Activated naive CD8-positive, alpha-beta T cell treated with anti-CD3 and anti-CD28 coated beads, Interleukin-2, amount 10 ng/mL, durations not matched to agents 7 days and 5 days (primary cell): ENCODE measurements at regions not wholly inside any gene's neighbourhood (a gene's known extent, or its start where the extent isn't known, plus 50 kb on each side); places are given as distances from the start of the nearest gene placed in this dataset.

Source experiments
- ATAC-seq: fragments of 150-1000 bp; cut with Tn5 transposase; one replicate; pipeline ENCODE4 v1.10.0; 2021; ENCODE audit warnings: low read depth, moderate library complexity
- POLR2A ChIA-PET: fragments of 350-600 bp; sonication (Branson Sonifier 250); formaldehyde crosslinking; loops from one replicate; lab custom pipeline; 2021; ENCODE audit warnings: antibody characterized with exemption; lab: Charles Lee
- DNase-seq: peaks from one replicate; pipeline ENCODE4 v3.0.0; 2021
- H3K27ac Mint-ChIP-seq: one replicate; pipeline ENCODE4 v1.8.0; 2022; ENCODE audit warnings: mild to moderate bottlenecking, mixed read lengths
- H3K27me3 Mint-ChIP-seq: one replicate; pipeline ENCODE4 v1.8.0; 2022; ENCODE audit warnings: mild to moderate bottlenecking, moderate library complexity, mixed read lengths
- H3K36me3 Mint-ChIP-seq: one replicate; pipeline ENCODE4 v1.8.0; 2021; ENCODE audit warnings: mild to moderate bottlenecking, mixed read lengths
- H3K4me1 Mint-ChIP-seq: one replicate; pipeline ENCODE4 v1.8.0; 2021; ENCODE audit warnings: mixed read lengths
- H3K4me3 Mint-ChIP-seq: one replicate; pipeline ENCODE4 v1.8.0; 2022; ENCODE audit warnings: mild to moderate bottlenecking, moderate library complexity, mixed read lengths
- H3K9me3 Mint-ChIP-seq: one replicate; pipeline ENCODE4 v1.8.0; 2021; ENCODE audit warnings: mixed read lengths

- POLR2A ChIA-PET = no interaction called here
- DNase-seq (no peak), ATAC-seq (no peak)
- Mint-ChIP-seq H3K36me3 (no peaks in the 10 kb centered on the region), H3K4me1 (no peaks in the 10 kb centered on the region), H3K4me3 (no peak overlapping the region), H3K27me3 (no peaks in the 10 kb centered on the region), H3K27ac (no peak overlapping the region), H3K9me3 (no peaks in the 10 kb centered on the region)
Observed at GRCh38 chr10:125213541-125214282, 53.3 kb upstream of the CTBP2 start.

DNA sequence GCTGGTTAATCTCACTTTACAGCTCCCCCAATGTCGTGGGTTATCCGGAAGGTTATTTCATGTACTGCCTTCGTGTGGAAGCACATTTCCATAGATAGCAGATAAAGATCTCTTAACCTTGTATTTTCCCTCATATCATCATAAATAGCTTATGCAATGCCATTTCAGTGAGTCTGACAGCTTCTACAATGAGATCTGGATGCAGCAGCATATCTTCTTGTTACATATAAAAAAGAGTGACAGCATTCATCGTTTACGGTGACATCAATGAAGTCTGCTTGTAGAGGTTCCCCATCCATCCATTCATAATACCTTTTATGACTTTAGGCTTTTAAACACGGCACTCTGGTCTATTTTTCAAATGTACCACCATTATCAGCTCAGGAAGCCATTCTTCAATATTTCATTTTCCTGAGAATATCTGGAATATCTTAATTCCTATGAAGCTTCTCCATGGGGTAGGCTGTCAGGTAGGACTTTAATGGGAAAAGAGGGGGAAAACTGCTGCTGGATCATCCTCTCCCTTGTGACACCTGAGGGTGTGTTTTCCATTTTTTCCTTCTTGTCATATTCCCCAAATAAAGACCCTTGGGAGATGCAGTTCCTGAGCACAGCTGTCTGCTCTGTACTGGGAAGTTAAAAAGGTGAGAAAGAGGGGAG, 51.9 kb upstream of the CTBP2 start:
- POLR2A ChIA-PET = no interaction called here
- H3K9me3 Mint-ChIP-seq = no peaks in the 10 kb centered on the region
- no peak overlapping the region for H3K4me3 Mint-ChIP-seq
- no peaks in the 10 kb centered on the region for H3K27me3 Mint-ChIP-seq
- H3K27ac Mint-ChIP-seq = no peak overlapping the region
- ATAC-seq (no peak), DNase-seq (no peak)
- no peaks in the 10 kb centered on the region for H3K4me1 Mint-ChIP-seq
- no peaks in the 10 kb centered on the region for H3K36me3 Mint-ChIP-seq
